PFSK-1 (cell line): ENCODE measurements at regions not wholly inside any gene's neighbourhood (a gene's known extent, or its start where the extent isn't known, plus 50 kb on each side); places are given as distances from the start of the nearest gene placed in this dataset.

Experiments
- FOXP2 ChIP-seq: optimal IDR thresholded peaks from 2 replicates; pipeline ENCODE3; 2011; ENCODE audit warnings: borderline replicate concordance, control low read depth, inconsistent platforms; ENCODE audit not compliant: insufficient read depth; ENCODE audit errors: extremely low read length, extremely low read depth
- POLR2AphosphoS5 ChIP-seq: IDR thresholded peaks from 2 replicates; pipeline ENCODE4 v1.6.1; 2012; ENCODE audit warnings: low read depth, mild to moderate bottlenecking, control low read depth, low read length, moderate library complexity
- SIN3A ChIP-seq: IDR thresholded peaks from 2 replicates; pipeline ENCODE4 v1.6.1; 2012; ENCODE audit warnings: mild to moderate bottlenecking, low read length, moderate library complexity, borderline replicate concordance; ENCODE audit not compliant: insufficient read depth
- TF ChIP-seq, protein P1 (sequence below), 2 experiments: IDR thresholded peaks; 2 replicates each; pipeline versions ENCODE4 v1.6.1 to v1.8.0; 2011 to 2012; ENCODE audit warnings: low read depth in 2 of 2, low read length in 2 of 2, control low read depth in 1 of 2, inconsistent platforms in 1 of 2, mild to moderate bottlenecking in 1 of 2, moderate library complexity in 1 of 2; ENCODE audit not compliant: insufficient read depth in 1 of 2

DNA sequence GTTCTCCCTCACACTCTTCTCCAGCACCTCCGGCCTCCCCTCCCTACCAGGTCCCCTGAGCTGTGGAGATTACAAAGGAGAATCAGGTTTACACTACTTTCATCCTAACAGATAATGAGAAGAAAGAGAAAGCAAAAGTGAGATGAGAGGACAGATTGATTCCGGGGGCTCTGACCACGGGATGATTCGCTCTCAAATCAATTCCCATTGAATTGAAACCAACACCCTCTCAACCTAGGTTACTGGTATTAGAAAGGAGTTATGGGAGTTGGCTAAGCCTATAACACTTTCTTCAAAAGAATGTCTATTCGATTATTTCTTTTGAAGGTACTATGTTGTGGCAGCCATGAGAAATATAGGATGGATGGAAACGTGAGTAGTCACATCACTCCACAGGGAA lies 386.2 kb upstream of the TNP1 start:
- TF ChIP-seq POLR2AphosphoS5 (no peak), FOXP2 (no peak), SIN3A (no peak)
- TF ChIP-seq, protein P1, sequence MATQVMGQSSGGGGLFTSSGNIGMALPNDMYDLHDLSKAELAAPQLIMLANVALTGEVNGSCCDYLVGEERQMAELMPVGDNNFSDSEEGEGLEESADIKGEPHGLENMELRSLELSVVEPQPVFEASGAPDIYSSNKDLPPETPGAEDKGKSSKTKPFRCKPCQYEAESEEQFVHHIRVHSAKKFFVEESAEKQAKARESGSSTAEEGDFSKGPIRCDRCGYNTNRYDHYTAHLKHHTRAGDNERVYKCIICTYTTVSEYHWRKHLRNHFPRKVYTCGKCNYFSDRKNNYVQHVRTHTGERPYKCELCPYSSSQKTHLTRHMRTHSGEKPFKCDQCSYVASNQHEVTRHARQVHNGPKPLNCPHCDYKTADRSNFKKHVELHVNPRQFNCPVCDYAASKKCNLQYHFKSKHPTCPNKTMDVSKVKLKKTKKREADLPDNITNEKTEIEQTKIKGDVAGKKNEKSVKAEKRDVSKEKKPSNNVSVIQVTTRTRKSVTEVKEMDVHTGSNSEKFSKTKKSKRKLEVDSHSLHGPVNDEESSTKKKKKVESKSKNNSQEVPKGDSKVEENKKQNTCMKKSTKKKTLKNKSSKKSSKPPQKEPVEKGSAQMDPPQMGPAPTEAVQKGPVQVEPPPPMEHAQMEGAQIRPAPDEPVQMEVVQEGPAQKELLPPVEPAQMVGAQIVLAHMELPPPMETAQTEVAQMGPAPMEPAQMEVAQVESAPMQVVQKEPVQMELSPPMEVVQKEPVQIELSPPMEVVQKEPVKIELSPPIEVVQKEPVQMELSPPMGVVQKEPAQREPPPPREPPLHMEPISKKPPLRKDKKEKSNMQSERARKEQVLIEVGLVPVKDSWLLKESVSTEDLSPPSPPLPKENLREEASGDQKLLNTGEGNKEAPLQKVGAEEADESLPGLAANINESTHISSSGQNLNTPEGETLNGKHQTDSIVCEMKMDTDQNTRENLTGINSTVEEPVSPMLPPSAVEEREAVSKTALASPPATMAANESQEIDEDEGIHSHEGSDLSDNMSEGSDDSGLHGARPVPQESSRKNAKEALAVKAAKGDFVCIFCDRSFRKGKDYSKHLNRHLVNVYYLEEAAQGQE (IDR thresholded peaks at IDR 0.05; ENCODE audit: insufficient read depth in 1 of 2, low read depth in 2 of 2, low read length in 2 of 2): no peak
